ENCODE measurements at regions not wholly inside any gene's neighbourhood (a gene's known extent, or its start where the extent isn't known, plus 50 kb on each side); places are given as distances from the start of the nearest gene placed in this dataset.

DNA sequence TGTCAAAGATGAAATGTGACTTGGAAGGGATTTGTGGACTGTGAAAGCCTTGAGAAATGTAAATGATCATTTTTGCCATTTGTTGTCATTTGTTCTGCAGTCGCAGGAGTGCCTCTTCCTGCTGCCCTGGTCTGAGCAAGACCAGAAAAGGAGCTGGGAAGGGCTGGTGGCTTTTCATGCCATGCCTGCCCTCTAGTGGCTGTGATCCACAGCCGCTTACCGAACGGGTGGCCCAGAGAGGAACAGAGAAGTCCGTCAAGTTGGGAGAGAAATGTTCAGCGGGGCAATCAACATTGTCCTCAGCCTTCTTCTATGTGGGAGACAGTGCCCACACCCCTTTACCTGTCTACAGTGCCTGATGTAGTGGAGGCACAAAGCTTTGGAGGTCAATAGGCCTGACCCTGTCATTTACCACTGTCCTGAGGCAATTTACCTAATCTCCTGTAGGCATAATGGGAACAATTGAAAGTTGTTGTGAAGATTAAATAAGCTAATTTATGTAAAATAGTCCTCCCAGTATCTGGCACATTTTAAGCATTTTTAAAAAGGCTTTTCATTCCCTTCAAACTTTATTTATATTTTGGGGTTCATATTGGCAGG, 224.5 kb downstream of the B3GLCT start:
- ChIA-PET CTCF (interaction anchor here (0.8 to 7.8 kb wide), 20 partner anchors 9 to 317 kb away, joined by 3 to 79 read pairs (median 4); partner anchors contain the start of gene B3GLCT), POLR2A (interaction anchor here (1.3 kb wide), 1 partner anchor 94 kb away, joined by 3 read pairs; no protein-coding TSS in a partner anchor)
- peaks cover 3% of the 10 kb centered on the region for H3K27me3 Mint-ChIP-seq
- H3K4me1 Mint-ChIP-seq (ENCODE audit: low read depth), result peaks cover 2% of the 10 kb centered on the region
- no peaks in the 10 kb centered on the region for H3K9me3 Mint-ChIP-seq
- intact Hi-C loops (cut with micrococcal nuclease), result no loop called here
- DNase-seq (peak; percentile 78), ATAC-seq (peak; percentile 88)
- no peak overlapping the region for H3K4me3 Mint-ChIP-seq
- H3K36me3 Mint-ChIP-seq (ENCODE audit: low read depth), result no peaks in the 10 kb centered on the region
- H3K27ac Mint-ChIP-seq, result no peak overlapping the region
- TF ChIP-seq, protein P1, sequence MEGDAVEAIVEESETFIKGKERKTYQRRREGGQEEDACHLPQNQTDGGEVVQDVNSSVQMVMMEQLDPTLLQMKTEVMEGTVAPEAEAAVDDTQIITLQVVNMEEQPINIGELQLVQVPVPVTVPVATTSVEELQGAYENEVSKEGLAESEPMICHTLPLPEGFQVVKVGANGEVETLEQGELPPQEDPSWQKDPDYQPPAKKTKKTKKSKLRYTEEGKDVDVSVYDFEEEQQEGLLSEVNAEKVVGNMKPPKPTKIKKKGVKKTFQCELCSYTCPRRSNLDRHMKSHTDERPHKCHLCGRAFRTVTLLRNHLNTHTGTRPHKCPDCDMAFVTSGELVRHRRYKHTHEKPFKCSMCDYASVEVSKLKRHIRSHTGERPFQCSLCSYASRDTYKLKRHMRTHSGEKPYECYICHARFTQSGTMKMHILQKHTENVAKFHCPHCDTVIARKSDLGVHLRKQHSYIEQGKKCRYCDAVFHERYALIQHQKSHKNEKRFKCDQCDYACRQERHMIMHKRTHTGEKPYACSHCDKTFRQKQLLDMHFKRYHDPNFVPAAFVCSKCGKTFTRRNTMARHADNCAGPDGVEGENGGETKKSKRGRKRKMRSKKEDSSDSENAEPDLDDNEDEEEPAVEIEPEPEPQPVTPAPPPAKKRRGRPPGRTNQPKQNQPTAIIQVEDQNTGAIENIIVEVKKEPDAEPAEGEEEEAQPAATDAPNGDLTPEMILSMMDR (IDR thresholded peaks at IDR 0.05), result peak; percentile 87

DNA sequence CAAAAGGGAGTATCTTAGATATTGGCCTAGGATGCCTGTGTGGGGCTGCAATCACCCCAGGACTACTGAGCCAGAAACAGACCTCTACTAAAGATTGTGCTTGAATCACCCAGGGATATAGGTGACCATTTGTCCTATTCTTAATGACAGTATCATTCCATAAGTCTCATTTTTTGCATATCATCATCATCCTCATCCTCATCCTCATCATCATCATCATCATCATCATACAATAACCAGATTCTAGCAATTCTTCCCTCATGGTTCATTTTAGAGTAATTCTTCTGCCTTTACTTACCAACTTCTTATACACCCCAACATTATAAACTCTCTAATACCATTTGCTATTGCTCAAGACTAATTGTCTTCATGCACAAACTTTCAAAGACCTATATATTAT, 226.6 kb downstream of the B3GLCT start:
- TF ChIP-seq, protein P1 (IDR thresholded peaks at IDR 0.05), result no peak
- intact Hi-C loops (cut with micrococcal nuclease), result no loop called here
- ChIA-PET POLR2A (no interaction called here), CTCF (interaction anchor here (2.8 to 7.8 kb wide), 2 partner anchors 189 to 206 kb away, joined by 11 to 79 read pairs; no protein-coding TSS in a partner anchor)
- DNase-seq (no peak), ATAC-seq (no peak)
- peaks cover 2% of the 10 kb centered on the region for H3K4me1 Mint-ChIP-seq (ENCODE audit: low read depth)
- no peaks in the 10 kb centered on the region for H3K9me3 Mint-ChIP-seq
- no peak overlapping the region for H3K4me3 Mint-ChIP-seq
- H3K27ac Mint-ChIP-seq, result no peak overlapping the region
- H3K27me3 Mint-ChIP-seq, result peaks cover 6% of the 10 kb centered on the region
- no peaks in the 10 kb centered on the region for H3K36me3 Mint-ChIP-seq (ENCODE audit: low read depth)

DNA sequence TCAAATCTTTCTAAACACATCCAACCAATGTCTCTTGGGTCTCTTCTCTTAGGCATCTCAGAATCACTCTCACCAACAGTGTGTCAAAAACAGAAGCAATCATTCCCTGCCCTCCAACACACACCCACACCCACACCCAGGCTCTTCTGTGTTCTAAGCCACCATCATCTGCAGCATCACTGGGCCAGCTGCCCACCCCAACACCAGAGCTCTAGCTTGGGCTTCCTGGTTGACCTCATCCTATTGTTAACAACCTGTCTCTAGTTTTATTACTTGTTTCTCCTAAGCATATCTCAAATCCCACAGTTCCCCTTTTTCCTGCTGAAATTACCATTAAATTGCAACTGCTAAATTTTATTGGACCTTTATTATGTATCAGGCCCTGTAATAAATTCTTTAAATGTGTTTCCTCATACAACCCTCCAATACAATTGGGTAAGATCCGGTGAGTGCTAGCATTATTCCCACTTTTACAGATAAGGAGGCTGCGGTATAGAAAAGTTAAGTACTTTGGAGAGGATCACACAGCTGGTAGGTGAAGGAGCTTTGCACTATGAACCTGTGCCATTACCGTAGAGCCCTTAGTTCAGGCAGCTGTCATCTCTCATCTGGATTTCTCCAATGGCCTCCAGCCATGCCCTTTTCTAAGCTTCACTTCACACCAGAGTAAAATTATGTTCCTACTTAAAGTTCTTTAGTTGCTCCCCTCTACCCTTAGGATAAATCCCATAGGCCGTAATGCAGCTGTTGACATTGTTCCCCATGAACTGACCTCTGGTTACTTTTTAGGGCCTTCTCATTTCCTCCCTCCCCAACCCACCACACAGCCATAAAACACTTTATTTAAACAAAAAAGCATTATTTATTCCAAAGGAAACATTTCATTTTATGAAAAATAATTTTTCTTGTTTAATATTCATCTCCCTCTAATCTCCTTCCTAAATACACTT, 227.7 kb downstream of the B3GLCT start:
- Mint-ChIP-seq H3K4me3 (no peak overlapping the region), H3K4me1 (ENCODE audit: low read depth) (peaks cover 2% of the 10 kb centered on the region), H3K9me3 (no peaks in the 10 kb centered on the region), H3K27ac (no peak overlapping the region), H3K36me3 (ENCODE audit: low read depth) (no peaks in the 10 kb centered on the region), H3K27me3 (peaks cover 3% of the 10 kb centered on the region)
- TF ChIP-seq, protein P1 (IDR thresholded peaks at IDR 0.05), result no peak
- ChIA-PET POLR2A (no interaction called here), CTCF (interaction anchor here (7.8 kb wide), 1 partner anchor 190 kb away, joined by 79 read pairs; no protein-coding TSS in a partner anchor)
- intact Hi-C loops (cut with micrococcal nuclease), result no loop called here
- ATAC-seq, result no peak
- no peak for DNase-seq

DNA sequence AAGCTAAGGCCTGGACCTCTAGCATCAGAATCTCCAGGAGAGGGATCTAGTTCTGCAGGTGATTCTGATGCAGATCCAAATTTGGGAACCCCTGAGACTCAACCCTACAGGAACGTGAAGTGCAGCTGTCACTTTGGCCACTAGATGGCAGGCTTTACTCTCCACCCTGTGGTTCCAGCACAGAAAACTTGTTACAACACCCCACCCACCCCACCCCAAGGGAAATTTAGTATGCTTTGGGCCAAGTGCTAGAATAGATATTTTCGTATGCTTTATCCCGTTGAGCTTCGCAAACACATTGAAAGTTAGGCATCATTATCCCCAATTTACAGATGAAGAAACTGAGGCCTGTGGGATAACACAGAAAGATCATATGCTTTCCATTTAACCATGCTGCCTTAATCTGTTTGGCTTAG, 232.0 kb downstream of the B3GLCT start:
- Mint-ChIP-seq H3K4me3 (no peak overlapping the region), H3K4me1 (ENCODE audit: low read depth) (no peaks in the 10 kb centered on the region), H3K36me3 (ENCODE audit: low read depth) (no peaks in the 10 kb centered on the region), H3K9me3 (no peaks in the 10 kb centered on the region), H3K27ac (no peak overlapping the region), H3K27me3 (peaks cover 3% of the 10 kb centered on the region)
- DNase-seq (peak; percentile 68), ATAC-seq (peak; percentile 49)
- intact Hi-C loops (cut with micrococcal nuclease), result loop anchor here (5.0 kb wide), 1 partner anchor 311 kb away; no protein-coding TSS in a partner anchor
- TF ChIP-seq, protein P1 (IDR thresholded peaks at IDR 0.05), result peak; percentile 87
- POLR2A ChIA-PET, result no interaction called here
- CTCF ChIA-PET, result interaction anchor here (0.7 to 1.5 kb wide), 20 partner anchors 9 to 326 kb away, joined by 3 to 10 read pairs (median 4); no protein-coding TSS in a partner anchor

Measured in activated CD8-positive, alpha-beta T cell treated with anti-CD3 and anti-CD28 coated beads for 36 hours (primary cell).